ENCODE measurements at regions not wholly inside any gene's neighbourhood (a gene's known extent, or its start where the extent isn't known, plus 50 kb on each side); places are given as distances from the start of the nearest gene placed in this dataset.

- H3K4me3 ChIP-seq (ENCODE audit: low read depth, low read length) = no peak overlapping the region
- TF ChIP-seq MAX (IDR thresholded peaks at IDR 0.05; ENCODE audit: low read depth, low read length) (no peak), POLR2A (IDR thresholded peaks at IDR 0.05; ENCODE audit: extremely low read depth, insufficient read length) (no peak)
- no peak for DNase-seq (ENCODE audit: low read depth)
These were observed 534.5 kb downstream of the KCTD12 start for GRCh38 chr13:76351541-76352229.

- no peak for DNase-seq (ENCODE audit: low read depth)
- H3K4me3 ChIP-seq (ENCODE audit: low read depth, low read length) = no peak overlapping the region
- TF ChIP-seq MAX (IDR thresholded peaks at IDR 0.05; ENCODE audit: low read depth, low read length) (no peak), MYC (IDR thresholded peaks at IDR 0.05; ENCODE audit: low read depth, low read length) (no peak), CTCF (IDR thresholded peaks at IDR 0.05; ENCODE audit: low read depth, low read length) (no peak), POLR2A (IDR thresholded peaks at IDR 0.05; ENCODE audit: extremely low read depth, insufficient read length) (no peak)
These were observed 535.8 kb downstream of the KCTD12 start for GRCh38 chr13:76350399-76350798.

GRCh38 chr13:76349700-76350099, 536.5 kb downstream of the KCTD12 start:
- no peak for DNase-seq (ENCODE audit: low read depth)
- H3K4me3 ChIP-seq (ENCODE audit: low read depth, low read length) = no peak overlapping the region
- TF ChIP-seq POLR2A (IDR thresholded peaks at IDR 0.05; ENCODE audit: extremely low read depth, insufficient read length) (no peak), MYC (IDR thresholded peaks at IDR 0.05; ENCODE audit: low read depth, low read length) (no peak)

- H3K4me3 ChIP-seq (ENCODE audit: low read depth, low read length) = no peak overlapping the region
- TF ChIP-seq MYC (IDR thresholded peaks at IDR 0.05; ENCODE audit: low read depth, low read length) (no peak), POLR2A (IDR thresholded peaks at IDR 0.05; ENCODE audit: extremely low read depth, insufficient read length) (no peak), CTCF (IDR thresholded peaks at IDR 0.05; ENCODE audit: low read depth, low read length) (no peak), MAX (IDR thresholded peaks at IDR 0.05; ENCODE audit: low read depth, low read length) (no peak)
- no peak for DNase-seq (ENCODE audit: low read depth)
These were observed 546.6 kb downstream of the KCTD12 start for GRCh38 chr13:76339649-76340048.

GRCh38 chr13:76338003-76338402, 548.2 kb downstream of the KCTD12 start:
- no peak for TF ChIP-seq POLR2A (IDR thresholded peaks at IDR 0.05; ENCODE audit: extremely low read depth, insufficient read length)
- no peak for DNase-seq (ENCODE audit: low read depth)
- no peak overlapping the region for H3K4me3 ChIP-seq (ENCODE audit: low read depth, low read length)

GRCh38 chr13:76336889-76337844, 549.0 kb downstream of the KCTD12 start:
- no peak for DNase-seq (ENCODE audit: low read depth)
- H3K4me3 ChIP-seq (ENCODE audit: low read depth, low read length) = no peak overlapping the region
- no peak for TF ChIP-seq POLR2A (IDR thresholded peaks at IDR 0.05; ENCODE audit: extremely low read depth, insufficient read length)
- no peak for TF ChIP-seq MAX (IDR thresholded peaks at IDR 0.05; ENCODE audit: low read depth, low read length)
- TF ChIP-seq CTCF (IDR thresholded peaks at IDR 0.05; ENCODE audit: low read depth, low read length) = no peak
- no peak for TF ChIP-seq MYC (IDR thresholded peaks at IDR 0.05; ENCODE audit: low read depth, low read length)

GRCh38 chr13:76335463-76335862, 550.7 kb downstream of the KCTD12 start:
- DNase-seq (ENCODE audit: low read depth) = no peak
- no peak overlapping the region for H3K4me3 ChIP-seq (ENCODE audit: low read depth, low read length)
- no peak for TF ChIP-seq MYC (IDR thresholded peaks at IDR 0.05; ENCODE audit: low read depth, low read length)
- TF ChIP-seq MAX (IDR thresholded peaks at IDR 0.05; ENCODE audit: low read depth, low read length) = no peak
